ENCODE measurements at regions not wholly inside any gene's neighbourhood (a gene's known extent, or its start where the extent isn't known, plus 50 kb on each side); places are given as distances from the start of the nearest gene placed in this dataset.

GRCh38 chr1:234755449-234755863, 145.5 kb upstream of the IRF2BP2 start:
- no peak overlapping the region for H3K4me3 Mint-ChIP-seq (ENCODE audit: unreplicated experiment)
- DNase-seq (ENCODE audit: extremely low spot score, unreplicated experiment): no peak
- no peaks in the 10 kb centered on the region for H3K9me3 Mint-ChIP-seq (ENCODE audit: unreplicated experiment)
- TF ChIP-seq CTCF (IDR thresholded peaks at IDR 0.05): no peak
- H3K27me3 Mint-ChIP-seq (ENCODE audit: unreplicated experiment): peaks cover 2% of the 10 kb centered on the region
- no peak overlapping the region for H3K27ac Mint-ChIP-seq (ENCODE audit: unreplicated experiment)
- peaks cover 5% of the 10 kb centered on the region for H3K4me1 Mint-ChIP-seq (ENCODE audit: unreplicated experiment)
- H3K36me3 Mint-ChIP-seq (ENCODE audit: unreplicated experiment): no peaks in the 10 kb centered on the region

GRCh38 chr1:234753979-234754378, 144.0 kb upstream of the IRF2BP2 start:
- Mint-ChIP-seq H3K9me3 (ENCODE audit: unreplicated experiment) (no peaks in the 10 kb centered on the region), H3K4me1 (ENCODE audit: unreplicated experiment) (no peaks in the 10 kb centered on the region), H3K27ac (ENCODE audit: unreplicated experiment) (no peak overlapping the region), H3K4me3 (ENCODE audit: unreplicated experiment) (no peak overlapping the region), H3K27me3 (ENCODE audit: unreplicated experiment) (peaks cover 2% of the 10 kb centered on the region), H3K36me3 (ENCODE audit: unreplicated experiment) (no peaks in the 10 kb centered on the region)
- no peak for TF ChIP-seq CTCF (IDR thresholded peaks at IDR 0.05)
- DNase-seq (ENCODE audit: extremely low spot score, unreplicated experiment): no peak

GRCh38 chr1:234752927-234753326, 142.9 kb upstream of the IRF2BP2 start:
- Mint-ChIP-seq H3K4me1 (ENCODE audit: unreplicated experiment) (no peaks in the 10 kb centered on the region), H3K27ac (ENCODE audit: unreplicated experiment) (no peak overlapping the region), H3K4me3 (ENCODE audit: unreplicated experiment) (no peak overlapping the region), H3K36me3 (ENCODE audit: unreplicated experiment) (no peaks in the 10 kb centered on the region), H3K9me3 (ENCODE audit: unreplicated experiment) (no peaks in the 10 kb centered on the region), H3K27me3 (ENCODE audit: unreplicated experiment) (peaks cover 2% of the 10 kb centered on the region)
- DNase-seq (ENCODE audit: extremely low spot score, unreplicated experiment): no peak
- TF ChIP-seq CTCF (IDR thresholded peaks at IDR 0.05): no peak

GRCh38 chr1:234751678-234752077, 141.7 kb upstream of the IRF2BP2 start:
- no peak overlapping the region for H3K4me3 Mint-ChIP-seq (ENCODE audit: unreplicated experiment)
- H3K27me3 Mint-ChIP-seq (ENCODE audit: unreplicated experiment): peaks cover 2% of the 10 kb centered on the region
- no peak for DNase-seq (ENCODE audit: extremely low spot score, unreplicated experiment)
- TF ChIP-seq CTCF (IDR thresholded peaks at IDR 0.05): no peak
- no peaks in the 10 kb centered on the region for H3K9me3 Mint-ChIP-seq (ENCODE audit: unreplicated experiment)
- H3K4me1 Mint-ChIP-seq (ENCODE audit: unreplicated experiment): no peaks in the 10 kb centered on the region
- no peaks in the 10 kb centered on the region for H3K36me3 Mint-ChIP-seq (ENCODE audit: unreplicated experiment)
- H3K27ac Mint-ChIP-seq (ENCODE audit: unreplicated experiment): no peak overlapping the region

- Mint-ChIP-seq H3K27ac (ENCODE audit: unreplicated experiment) (no peak overlapping the region), H3K27me3 (ENCODE audit: unreplicated experiment) (peaks cover under 1% of the 10 kb centered on the region)
- no peak for TF ChIP-seq CTCF (IDR thresholded peaks at IDR 0.05)
Measured at GRCh38 chr1:234750922-234751627, 141.1 kb upstream of the IRF2BP2 start.

More at GRCh38 chr1:234750922-234751627, 141.1 kb upstream of the IRF2BP2 start:
- DNase-seq (ENCODE audit: extremely low spot score, unreplicated experiment): no peak
- Mint-ChIP-seq H3K4me3 (ENCODE audit: unreplicated experiment) (no peak overlapping the region), H3K9me3 (ENCODE audit: unreplicated experiment) (no peaks in the 10 kb centered on the region), H3K36me3 (ENCODE audit: unreplicated experiment) (no peaks in the 10 kb centered on the region), H3K4me1 (ENCODE audit: unreplicated experiment) (peaks cover 4% of the 10 kb centered on the region)

Data from osteocyte (in vitro differentiated cells).